DMS53 (cell line): ENCODE measurements at regions not wholly inside any gene's neighbourhood (a gene's known extent, or its start where the extent isn't known, plus 50 kb on each side); places are given as distances from the start of the nearest gene placed in this dataset.
A peak's percentile ranks its signal among the peaks of the same experiment; 100 is the strongest.
"Not testable (repeated sequence)": the region's sequence is repeated elsewhere in the genome, so short reads cannot be mapped to it uniquely, and the experiment has no call there.

Experiments used
- DNase-seq: peaks from one replicate; lab custom pipeline; 2025; lab: John Stamatoyannopoulos, UW

GRCh38 chr16:14384745-14385144 is 245.3 kb downstream of the PARN start:
- no peak for DNase-seq

DNA sequence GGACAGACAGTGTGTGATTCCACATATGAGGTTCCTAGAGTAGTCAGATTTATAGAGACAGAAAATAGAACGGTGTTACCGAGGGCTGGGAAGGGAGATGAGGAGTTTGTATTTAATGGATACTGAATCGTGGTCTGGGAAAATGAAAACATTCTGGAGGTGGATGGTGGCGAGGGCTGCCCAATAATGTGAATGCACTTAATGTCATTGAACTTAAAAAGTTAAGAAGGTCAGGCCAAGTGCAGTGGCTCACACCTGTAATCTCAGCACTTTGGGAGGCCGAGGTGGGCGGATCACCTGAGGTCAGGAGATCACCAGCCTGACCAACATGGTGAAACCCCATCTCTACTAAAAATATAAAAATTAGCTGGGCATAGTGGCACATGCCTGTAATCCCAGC is 246.2 kb downstream of the PARN start:
- DNase-seq: not testable (repeated sequence)

DNA sequence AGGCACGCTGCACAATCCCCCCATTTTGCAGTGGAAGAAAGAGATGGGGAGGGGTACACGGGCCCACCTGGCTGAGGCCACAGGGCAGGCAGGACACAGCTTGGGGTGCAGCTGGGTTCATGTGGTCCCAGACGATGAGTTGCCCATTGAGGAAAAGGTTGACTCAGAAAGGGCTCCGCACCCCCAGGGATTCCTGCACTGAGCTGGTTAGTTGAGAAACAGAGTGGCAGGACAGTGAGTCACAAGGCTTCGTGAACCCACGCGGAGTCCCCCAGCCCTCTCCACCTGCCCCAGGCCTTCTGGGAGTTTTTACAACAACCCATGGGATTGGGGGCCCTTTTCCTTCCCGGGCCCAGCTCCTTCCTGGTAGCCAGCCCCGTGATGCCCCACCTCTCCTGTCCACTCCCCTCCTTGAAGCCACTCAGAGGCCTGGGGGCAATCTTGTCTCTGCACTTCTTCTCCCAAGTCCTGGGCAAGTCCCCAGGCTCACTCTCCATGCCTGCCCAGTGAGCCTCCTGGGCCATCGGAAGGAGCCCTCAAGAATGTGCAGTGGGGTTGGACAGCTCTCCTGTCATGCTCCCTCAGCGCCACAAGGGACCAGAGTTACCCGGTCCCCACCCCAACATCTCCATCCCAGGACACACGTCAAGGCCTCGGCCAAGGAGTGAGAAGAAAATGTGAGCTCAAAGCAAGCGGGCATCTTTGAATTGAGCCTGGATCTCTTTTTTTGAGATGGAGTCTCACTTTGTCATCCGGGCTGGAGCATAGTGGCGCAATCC is 251.2 kb downstream of the PARN start:
- no peak for DNase-seq

DNA sequence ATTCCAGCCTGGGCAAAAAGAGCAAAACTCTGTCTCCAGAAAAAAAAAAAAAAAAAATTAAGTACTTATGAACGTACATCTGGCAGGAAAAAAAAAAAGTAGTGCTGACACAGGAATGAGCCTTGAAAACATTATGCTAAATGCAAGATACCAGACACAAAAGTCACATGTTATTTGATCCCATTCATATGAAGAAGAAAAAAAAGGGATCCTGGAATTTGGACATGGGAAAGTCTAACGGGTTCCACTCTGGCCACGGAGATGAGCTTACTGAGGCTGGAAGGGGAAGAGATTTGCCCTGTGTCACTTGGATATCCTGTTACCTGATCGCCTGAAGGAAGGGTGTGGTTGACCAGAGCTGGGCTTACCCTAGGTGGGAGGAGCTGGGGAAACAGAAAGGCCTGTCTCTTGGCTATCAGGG is 251.9 kb downstream of the PARN start:
- peak; percentile 51 for DNase-seq

DNA sequence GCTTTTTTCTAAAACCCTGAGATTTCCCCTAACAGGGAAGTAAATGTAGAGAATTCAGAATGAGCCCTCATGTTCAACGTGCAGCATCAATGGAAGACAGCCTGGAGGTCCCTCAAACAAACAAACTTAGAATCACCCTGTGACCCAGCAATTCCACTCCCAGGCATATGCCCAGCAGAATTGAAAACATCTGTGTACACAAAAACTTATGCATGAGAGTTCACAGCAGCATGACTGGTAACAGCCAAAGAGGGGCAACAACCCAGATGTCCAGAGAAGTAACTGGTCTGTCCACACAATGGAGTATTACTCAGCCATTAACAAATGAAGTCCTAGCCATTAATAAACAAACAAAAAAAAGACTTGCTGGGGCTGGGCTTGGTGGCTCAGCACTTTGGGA is 252.7 kb downstream of the PARN start:
- DNase-seq: no peak

GRCh38 chr16:14375132-14375491 is 254.9 kb downstream of the PARN start:
- no peak for DNase-seq

DNA sequence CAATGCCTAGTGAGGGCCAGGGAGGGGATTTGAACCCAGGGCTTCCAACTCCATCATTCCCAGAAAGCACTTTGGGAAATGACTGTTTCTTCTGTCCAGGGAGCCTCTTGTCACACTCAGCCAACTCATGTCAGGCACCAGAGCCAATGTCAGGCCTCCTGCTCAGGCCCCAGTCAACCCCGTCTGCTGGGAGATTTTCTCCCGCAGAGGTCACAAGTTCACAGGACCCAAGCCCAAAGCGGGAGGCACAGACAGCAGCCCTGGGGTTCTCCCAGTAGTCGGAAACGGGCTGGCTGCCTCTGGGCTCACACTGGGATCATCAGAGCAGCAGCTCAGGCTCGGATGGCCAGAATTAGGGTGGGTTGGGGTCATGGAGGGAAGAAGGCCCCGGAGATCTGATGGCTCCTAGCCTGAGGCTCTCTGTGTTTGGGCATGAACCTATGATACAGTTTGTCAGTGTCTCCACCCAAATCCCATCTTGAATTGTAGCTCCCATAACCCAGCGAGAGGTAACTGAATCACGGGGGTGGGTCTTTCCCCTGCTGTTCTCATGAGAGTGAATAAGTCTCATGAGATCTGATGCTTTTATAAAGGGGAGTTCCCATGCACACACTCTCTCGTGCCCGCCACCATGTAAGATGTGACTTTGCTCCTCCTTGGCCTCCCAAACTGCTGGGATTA is 255.5 kb downstream of the PARN start:
- no peak for DNase-seq

DNA sequence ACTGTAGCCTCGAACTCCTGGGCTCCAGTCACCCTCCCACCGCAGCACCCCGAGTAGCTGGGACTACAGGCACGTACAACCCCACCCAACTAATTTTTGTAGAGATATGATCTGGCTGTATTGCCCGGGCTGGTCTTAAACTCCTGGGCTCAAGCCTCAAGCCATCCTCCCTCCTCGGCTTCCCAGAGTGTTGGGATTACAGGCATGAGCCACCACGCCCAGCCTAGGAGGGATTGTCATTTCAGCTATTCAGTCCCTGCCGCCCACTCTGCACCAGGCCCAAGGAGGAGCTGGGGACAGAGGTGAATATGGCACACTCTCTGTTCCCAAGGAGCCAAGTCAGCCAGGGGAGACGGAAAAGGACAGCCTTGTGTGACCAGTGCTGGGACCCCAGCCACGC is 256.2 kb downstream of the PARN start:
- DNase-seq: no peak

DNA sequence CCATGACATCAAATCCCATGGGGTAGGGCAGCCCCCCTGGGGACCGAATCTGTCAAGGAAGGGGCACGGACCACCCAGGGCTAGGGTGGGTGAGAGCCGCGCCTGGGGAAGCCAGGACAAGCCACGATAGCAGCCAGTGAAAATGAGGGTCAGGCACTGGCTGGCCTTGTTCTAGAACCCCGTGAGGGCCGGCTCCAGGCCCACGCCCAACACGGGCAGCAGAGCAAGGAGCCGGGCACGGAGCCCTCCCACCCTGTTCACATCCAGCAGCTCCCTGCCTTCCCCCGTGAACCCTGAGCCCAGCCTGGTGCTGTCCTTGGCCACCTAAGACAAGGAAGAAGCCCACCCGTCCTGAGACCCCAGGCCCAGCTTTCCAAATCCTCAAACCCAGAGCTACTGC is 256.7 kb downstream of the PARN start:
- no peak for DNase-seq

DNA sequence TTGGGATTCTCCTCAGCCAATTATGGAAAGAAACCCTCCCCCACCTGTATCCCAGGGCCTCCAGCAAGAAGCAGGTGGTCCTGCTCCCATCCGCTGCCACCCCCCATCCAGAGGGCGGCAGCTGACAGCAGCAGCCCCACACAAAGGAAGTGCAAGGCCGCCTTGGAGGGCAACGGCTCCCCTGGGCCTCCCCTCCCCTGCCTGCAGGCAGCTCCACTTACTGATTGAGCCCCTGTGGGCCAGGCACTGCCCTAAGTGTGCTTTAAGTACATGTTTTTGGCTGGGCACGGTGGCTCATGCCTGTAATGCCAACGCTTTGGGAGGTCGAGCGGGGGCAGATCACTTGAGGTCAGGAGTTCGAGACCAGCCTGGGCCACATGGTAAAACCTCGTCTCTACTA is 257.6 kb downstream of the PARN start:
- no peak for DNase-seq

DNA sequence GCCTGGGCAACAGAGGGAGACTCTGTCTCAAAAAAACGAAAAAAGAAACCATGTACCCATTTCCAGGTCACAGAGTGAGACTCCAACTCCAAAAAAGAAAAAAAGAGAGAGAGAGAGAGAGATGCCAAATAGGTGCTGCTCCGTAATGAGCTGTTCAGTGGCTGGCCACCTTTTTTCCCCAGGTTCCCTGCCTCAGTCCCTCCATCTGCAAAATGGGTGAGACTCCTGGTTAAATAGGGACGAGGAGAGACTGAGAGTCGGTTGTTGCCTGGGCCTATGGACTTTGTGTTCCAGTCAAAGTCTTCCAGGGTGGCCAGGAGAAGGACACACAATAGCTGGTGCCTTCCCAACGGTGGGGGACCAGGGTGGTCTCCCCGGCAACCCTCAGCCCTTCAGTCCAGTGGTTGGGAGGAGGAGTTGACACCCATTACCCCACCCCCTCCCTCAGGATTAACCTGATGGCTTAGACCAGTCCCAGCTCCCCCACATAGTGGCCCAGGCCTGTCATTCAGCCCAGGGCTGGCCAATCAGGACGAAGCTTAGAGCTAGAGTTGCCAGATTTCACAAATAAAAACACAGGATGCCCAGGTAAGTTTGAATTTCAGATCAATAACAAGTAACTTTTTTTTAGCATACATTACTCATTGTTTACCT is 258.2 kb downstream of the PARN start:
- no peak for DNase-seq

- DNase-seq: no peak
These were observed 259.3 kb downstream of the PARN start for GRCh38 chr16:14370736-14371234.

GRCh38 chr16:14369734-14370598 is 260.1 kb downstream of the PARN start:
- no peak for DNase-seq

DNA sequence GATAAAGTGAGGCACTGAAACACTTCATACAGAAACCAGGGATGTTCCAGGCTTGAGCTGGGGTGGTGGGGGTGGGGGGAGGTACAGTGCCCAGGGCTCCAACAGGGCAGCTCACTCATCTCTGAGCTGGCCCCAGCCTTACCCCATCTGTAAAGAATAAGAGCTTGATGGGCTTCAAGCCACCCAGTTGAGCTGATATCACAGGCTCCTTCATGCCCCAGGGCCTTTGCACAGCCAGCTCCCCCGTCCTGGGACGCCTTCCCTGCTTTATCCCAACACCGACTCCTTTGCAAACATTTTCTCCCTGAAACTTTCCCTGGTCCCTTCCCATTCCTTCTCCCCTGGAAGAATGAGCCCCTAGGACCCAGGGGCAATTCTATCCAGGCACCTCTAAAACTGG is 261.7 kb downstream of the PARN start:
- DNase-seq: no peak

DNA sequence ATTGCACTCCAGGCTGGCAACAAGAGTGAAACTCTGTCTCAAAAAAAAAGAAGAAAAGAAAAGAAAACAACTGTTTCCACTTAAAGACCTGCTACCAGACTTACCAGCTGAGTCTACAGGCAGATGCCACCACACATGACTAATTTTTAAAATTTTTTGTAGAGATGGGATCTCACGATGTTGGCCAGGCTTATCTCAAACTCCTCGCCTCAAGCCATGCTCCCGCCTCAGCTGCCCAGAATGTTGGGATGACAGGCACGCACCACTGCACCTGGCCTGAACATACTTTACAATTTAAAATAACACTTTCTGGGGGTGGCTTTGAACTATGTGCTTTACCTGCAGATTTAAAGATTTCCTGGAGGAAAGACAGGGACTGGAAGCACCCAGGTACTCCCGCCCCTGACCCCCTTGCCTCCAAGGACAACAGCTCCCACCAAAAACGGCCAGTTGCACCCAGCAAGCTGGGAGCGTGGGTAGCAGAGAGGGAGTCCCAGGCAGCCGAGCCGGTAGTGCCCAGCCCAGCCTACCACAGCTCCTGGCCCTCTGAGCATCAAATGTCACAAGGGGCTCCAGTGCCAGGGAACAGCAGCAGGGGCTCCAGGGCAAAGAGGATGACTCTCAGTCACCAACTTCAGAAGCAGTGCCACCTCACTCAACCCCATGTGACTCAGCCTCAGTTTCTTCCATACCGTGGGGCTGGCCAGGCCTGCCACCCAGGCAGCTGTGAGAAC is 262.9 kb downstream of the PARN start:
- no peak for DNase-seq

- DNase-seq: no peak
These were observed 263.6 kb downstream of the PARN start for GRCh38 chr16:14366447-14366846.

- no peak for DNase-seq
These were observed 264.7 kb downstream of the PARN start for GRCh38 chr16:14365200-14365851.

- DNase-seq: peak; percentile 75
These were observed 265.5 kb downstream of the PARN start for GRCh38 chr16:14364386-14365199.

DNA sequence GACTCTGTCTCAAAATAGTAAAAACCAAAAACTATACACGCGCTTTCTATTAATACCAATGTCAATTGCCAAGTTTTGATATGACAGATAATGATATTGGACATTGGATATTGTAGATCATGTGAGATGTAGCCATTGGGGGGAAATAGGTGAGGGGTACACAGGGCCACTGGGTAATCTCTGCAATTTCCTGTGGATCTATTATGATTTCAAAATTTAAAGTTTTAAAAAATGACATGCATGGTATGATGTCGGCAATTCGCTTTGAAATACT is 266.0 kb downstream of the PARN start:
- DNase-seq: no peak

DNA sequence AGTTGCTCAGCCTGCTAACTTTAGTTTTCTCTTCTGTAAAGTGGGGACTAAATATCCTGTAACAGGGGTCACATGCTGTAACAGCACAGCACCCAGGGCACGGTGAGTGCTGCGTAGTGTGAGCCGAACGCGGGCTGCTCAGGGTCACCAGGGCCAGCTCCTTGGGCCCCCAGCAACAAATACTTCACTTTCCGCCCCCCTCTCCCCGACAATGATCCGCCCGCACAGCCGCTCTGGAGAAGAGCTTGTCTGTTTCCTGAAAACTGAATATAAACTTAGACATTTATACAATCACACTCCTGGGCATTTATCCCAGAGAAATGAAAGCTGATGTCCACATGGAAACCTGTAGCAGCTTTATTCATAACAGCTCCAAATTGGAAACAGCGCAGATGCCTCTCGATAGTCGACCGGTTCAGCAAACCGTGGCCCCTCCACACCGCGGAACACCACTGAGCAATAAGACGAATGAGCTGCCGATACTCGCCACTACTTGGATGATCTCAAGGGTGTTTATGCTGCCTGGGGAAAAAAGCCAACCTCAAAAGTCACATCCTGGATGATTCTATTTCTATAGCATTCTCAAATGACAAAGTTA is 267.2 kb downstream of the PARN start:
- no peak for DNase-seq
